Endothelial cell of umbilical vein (primary cell): ENCODE measurements at regions not wholly inside any gene's neighbourhood (a gene's known extent, or its start where the extent isn't known, plus 50 kb on each side); places are given as distances from the start of the nearest gene placed in this dataset.

Experiments
- CTCF ChIP-seq, 2 donors: IDR thresholded peaks; 1 replicate in 1 of 2; 2 replicates in 1 of 2; pipeline ENCODE4 v1.5.1; 2011; ENCODE audit warnings: low read length in 2 of 2, mild to moderate bottlenecking in 2 of 2, moderate library complexity in 2 of 2, control low read depth in 1 of 2, inconsistent platforms in 1 of 2, low read depth in 1 of 2; ENCODE audit not compliant: insufficient read depth in 1 of 2; ENCODE audit errors: extremely low read depth in 1 of 2
- EZH2 ChIP-seq: IDR thresholded peaks from 2 replicates; pipeline ENCODE4 v1.6.1; 2012; ENCODE audit warnings: borderline replicate concordance, low read depth, mild to moderate bottlenecking, moderate library complexity, low read length, inconsistent platforms; ENCODE audit not compliant: severe bottlenecking
- GATA2 ChIP-seq: IDR thresholded peaks from 2 replicates; pipeline ENCODE4 v1.7.0; 2011; ENCODE audit warnings: low read depth, mild to moderate bottlenecking, moderate library complexity, mixed read lengths, low read length; ENCODE audit not compliant: insufficient read length, insufficient read depth
- MYC ChIP-seq: IDR thresholded peaks from one replicate; pipeline ENCODE4 v1.6.1; 2011; ENCODE audit warnings: mild to moderate bottlenecking, low read depth, low read length
- POLR2A ChIP-seq: IDR thresholded peaks from 2 replicates; pipeline ENCODE4 v1.6.1; 2012; ENCODE audit warnings: low read depth, mild to moderate bottlenecking, control low read depth, low read length
- POLR2AphosphoS5 ChIP-seq: IDR thresholded peaks from 2 replicates; pipeline ENCODE4 v1.6.1; 2012; ENCODE audit warnings: low read depth, mild to moderate bottlenecking, control low read depth, low read length, moderate library complexity; ENCODE audit not compliant: insufficient read depth

GRCh38 chr9:117882171-117882570 lies 178.0 kb downstream of the TLR4 start:
- TF ChIP-seq CTCF (IDR thresholded peaks at IDR 0.05; ENCODE audit: extremely low read depth in 1 of 2, insufficient read depth in 1 of 2, low read depth in 1 of 2, low read length in 2 of 2) (no peak), EZH2 (no peak), POLR2AphosphoS5 (no peak), POLR2A (no peak), GATA2 (no peak), MYC (no peak)
